ENCODE measurements at regions not wholly inside any gene's neighbourhood (a gene's known extent, or its start where the extent isn't known, plus 50 kb on each side); places are given as distances from the start of the nearest gene placed in this dataset.
"Not testable (repeated sequence)": the region's sequence is repeated elsewhere in the genome, so short reads cannot be mapped to it uniquely, and the experiment has no call there.

- no peak for DNase-seq
Measured at GRCh38 chr2:102871707-102872106, 109.9 kb downstream of the TMEM182 start.

GRCh38 chr2:102872388-102872787, 110.6 kb downstream of the TMEM182 start:
- DNase-seq, result no peak

- DNase-seq, result not testable (repeated sequence)
Measured at GRCh38 chr2:102879513-102879912, 117.7 kb downstream of the TMEM182 start.

GRCh38 chr2:102880731-102881130, 118.9 kb downstream of the TMEM182 start:
- DNase-seq, result no peak

- DNase-seq, result no peak
Measured at GRCh38 chr2:102886216-102886893, 124.5 kb downstream of the TMEM182 start.

GRCh38 chr2:102888514-102888913, 126.7 kb downstream of the TMEM182 start:
- DNase-seq, result no peak

DNA sequence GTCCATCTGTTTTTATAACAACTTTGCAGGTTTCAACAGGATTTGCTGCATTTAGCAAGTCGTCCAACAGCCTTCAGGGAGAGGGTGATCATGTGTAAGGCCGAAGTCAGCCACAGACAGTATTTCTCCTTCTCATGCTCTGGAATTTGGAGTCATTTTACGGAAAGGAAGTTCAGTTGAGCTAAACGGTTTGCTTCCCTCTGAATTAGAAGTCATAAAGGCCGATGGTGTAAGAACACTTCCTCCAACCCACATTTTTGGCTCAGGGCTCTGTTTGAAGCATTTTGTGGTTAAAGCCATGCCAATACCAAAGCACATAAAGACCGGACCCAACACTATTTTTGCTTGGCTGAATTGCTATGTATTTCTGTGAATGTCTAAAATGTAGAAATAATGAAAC, 129.5 kb downstream of the TMEM182 start:
- DNase-seq, result no peak

DNA sequence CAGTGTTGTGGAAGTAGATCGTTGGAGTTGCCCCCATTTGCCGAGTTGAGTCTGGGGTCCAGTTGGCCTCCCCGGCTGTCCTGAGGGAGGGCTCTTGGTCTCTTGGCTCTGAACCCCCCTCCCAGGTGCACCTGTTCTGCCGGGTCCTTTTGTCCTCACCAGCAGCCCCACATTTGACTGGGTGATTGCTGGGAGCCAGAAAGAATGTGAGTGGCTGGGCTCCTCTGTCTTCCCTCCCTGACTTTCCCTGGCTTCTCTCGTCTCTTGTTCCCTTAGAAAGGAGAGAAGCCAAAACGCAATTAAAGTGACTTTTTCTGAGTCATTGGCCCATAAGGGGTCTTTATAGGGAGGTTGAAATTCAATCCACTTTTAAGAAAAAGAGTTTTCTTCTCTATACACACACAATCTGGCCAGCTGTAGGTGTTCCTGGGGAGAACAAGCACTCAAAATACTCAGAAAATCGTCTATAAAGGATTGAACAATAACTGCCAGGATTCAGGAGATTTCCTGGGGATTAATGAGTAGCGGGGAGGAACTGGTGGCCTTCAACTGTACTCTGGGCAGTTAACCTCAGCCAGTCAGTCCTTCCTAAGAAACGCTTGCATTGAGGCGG, 131.0 kb downstream of the TMEM182 start:
- no peak for DNase-seq

GRCh38 chr2:102893870-102894269, 132.0 kb downstream of the TMEM182 start:
- DNase-seq, result no peak

- no peak for DNase-seq
Measured at GRCh38 chr2:102895376-102895775, 133.5 kb downstream of the TMEM182 start.

GRCh38 chr2:102909240-102909639, 147.4 kb downstream of the TMEM182 start:
- not testable (repeated sequence) for DNase-seq

- no peak for DNase-seq
Measured at GRCh38 chr2:102910724-102911123, 148.9 kb downstream of the TMEM182 start.

DNA sequence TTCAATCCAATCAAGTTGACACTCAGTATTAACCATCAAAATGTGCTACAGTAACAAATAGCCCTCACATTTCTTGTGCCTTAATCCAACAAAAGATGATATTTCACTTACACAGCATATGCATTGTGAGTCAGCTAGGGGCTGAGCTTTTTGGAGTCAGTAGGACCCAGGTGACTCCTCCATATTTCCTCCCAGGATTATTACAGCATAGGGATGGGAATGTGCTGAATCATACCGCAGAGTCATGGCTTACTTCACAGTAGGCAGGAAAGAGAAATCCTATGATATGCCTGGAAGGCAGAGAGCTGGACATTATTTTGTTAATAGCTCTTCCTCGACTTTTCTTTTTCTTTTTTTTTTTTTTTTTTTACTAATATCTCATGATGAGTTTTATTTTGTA, 153.3 kb downstream of the TMEM182 start:
- no peak for DNase-seq

DNA sequence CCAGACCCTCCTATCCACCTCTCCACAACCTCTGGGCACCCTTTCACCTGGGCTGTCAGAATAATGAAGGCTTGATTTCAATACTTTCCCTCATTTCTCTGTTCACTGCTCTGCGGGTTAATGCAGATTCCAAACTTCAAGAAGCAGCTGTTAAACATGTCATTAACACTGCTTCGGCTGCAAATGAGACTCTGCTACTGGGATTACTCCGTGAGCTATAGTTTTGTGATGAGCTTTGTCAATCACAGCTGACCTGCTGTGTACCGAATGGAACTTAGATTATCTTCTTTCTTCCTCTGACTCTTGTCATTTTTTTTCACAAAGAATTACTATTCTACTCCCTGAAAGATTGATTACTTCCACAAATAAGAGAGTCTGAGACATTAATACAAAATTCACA, 160.5 kb downstream of the TMEM182 start:
- no peak for DNase-seq

- DNase-seq, result no peak
Measured at GRCh38 chr2:102925003-102925402, 163.2 kb downstream of the TMEM182 start.

- DNase-seq, result no peak
Measured at GRCh38 chr2:102927854-102928267, 166.0 kb downstream of the TMEM182 start.

GRCh38 chr2:102929721-102930120, 167.9 kb downstream of the TMEM182 start:
- DNase-seq, result no peak

DNA sequence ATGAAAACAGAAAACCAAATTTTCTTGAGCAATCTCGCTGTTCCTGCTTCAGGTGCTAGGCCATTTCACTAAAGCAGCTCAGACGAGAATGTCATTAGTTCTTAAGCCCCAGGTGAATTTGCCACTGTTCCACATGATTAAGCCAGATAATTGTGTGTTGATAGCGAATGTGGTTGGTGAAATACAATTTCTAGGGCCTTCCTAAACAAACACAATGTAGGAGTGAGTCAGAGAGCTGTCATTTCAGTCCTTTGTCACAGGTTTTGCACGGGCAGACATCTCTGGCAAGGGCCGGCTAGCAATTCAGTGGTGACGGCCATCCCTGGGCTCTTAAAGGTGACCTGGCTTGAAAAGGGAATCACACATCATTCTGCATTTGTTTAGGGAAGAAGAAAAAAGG, 170.7 kb downstream of the TMEM182 start:
- no peak for DNase-seq

- no peak for DNase-seq
Measured at GRCh38 chr2:102939207-102939606, 177.4 kb downstream of the TMEM182 start.

DNA sequence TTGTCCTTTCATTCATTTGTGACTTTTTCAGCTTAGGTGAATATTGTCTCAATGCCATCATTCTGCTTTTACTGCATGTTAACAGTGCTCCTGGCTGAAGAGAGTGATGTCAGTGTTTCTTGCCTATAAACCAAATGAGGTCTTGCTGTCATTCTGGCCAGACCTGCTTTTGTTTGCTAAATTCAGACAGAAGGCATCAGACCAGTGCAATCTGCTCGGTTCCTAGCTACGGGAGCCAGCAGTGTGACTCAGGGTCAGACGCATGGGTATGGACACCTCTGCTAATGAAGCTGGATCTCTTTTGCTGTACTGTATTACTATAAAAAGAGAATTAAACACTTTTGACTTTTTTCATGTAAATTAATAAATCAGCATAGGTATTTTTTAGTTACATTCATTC, 178.9 kb downstream of the TMEM182 start:
- DNase-seq, result no peak

DNA sequence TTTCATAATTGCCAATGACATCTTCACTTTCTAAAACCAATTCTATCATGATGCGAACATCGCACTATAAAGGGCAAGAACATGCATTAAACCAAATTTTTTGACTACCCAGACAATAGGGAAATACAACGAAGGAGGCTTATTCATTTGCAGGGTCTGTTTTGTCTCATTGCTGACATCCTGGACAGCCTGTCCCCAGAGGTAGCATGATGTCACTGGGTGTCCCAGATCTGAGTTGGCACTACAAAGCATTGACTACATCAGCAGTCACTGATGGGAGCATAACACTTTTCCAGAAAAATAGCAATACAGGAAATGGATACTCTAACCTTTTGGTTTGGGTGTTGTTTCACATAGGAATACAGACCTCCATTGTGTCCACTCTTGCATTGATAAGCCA, 180.3 kb downstream of the TMEM182 start:
- DNase-seq, result no peak

DNA sequence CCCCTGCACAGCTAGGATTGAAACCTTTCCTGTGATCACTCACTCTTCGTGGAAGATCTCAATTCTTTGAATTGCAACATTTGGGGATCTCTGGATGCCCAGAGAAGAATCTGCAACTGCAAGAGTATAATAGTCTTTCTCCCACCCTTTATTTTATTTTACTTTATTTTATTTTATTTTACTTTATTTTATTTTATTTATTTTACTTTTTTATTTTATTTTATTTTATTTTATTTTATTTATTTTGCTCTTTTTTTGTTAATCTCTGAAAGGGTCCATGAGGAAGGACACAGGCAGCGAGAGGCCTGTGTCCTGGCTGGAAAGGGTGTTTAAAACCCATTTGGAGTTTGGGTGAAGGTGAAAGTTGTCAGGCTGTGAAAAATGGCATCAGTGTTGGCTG, 181.4 kb downstream of the TMEM182 start:
- DNase-seq, result no peak

- no peak for DNase-seq
Measured at GRCh38 chr2:102950371-102950946, 188.6 kb downstream of the TMEM182 start.

DNA sequence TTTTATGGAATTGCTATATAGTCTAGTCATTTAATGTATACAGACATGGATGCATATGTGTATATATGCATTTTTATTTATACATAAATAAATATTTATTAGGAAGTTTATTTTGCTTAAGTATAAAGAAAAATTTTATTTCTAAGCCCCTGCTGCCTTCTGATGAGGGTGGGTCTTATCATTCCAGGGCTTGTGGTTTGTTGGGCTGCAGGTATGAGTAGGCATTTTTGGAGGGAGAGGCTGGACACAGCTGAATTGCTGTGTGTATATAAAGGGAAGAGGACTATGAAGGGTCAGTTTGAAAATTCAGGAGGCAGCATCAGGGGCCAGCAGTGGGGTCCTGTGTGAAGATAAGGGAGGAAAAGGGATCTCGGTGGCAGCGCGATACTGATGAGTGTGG, 189.4 kb downstream of the TMEM182 start:
- no peak for DNase-seq

DNA sequence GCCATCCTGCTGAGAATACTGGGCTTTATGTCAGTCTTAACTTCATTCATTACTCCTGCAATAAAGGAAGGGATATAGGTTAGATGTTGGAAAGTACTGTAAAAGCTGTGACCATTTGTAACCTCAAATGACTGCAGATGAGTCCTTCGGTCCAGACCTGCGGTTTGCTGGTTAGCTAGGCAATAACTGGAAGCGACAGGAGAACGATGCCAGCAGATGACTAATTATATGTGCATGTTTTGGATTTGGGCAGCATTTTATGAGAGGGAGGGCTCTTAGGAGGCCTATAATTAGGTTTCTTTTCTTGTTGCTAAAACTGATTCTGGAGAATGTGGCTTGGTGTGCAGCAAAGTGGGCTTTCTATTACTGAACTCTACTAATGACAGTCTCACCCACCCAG, 205.6 kb downstream of the TMEM182 start:
- no peak for DNase-seq
